ENCODE measurements at regions not wholly inside any gene's neighbourhood (a gene's known extent, or its start where the extent isn't known, plus 50 kb on each side); places are given as distances from the start of the nearest gene placed in this dataset.

DNA sequence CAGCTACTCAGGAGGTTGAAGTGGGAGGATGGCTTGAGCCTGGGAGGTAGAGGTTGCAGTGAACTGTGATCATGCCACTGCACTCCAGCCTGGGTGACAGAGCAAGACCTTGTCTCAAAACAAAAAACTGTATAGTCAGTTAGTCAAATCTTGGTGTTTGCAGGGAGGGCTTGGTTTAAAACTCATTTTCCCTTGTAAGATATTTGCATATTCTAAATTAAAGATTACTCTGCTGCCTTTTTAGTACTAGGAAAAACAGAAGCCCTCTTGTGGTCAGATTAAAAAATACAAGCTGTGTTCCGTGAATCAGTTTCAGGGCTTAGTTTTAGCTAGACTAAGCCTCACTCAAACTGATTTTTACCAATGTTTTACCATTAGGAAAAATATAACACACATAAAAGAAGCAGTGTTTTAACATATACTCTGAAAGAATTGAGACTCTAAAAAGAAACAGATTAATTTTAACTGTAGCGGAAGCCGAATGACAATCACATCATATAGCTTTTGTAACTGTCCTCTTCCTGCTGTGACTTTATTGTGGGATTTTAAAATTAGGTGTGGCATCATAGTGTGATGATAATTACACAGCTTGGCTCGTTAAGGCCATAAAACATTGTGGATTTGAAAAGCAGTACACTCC is 84.9 kb upstream of the BASP1 start:
- no CpG with 5 or more reads among the region's 4 CpGs for WGBS, 2 donors (ENCODE audit: extremely low coverage in 2 of 2, insufficient read length in 2 of 2, insufficient replicate concordance in 1 of 2)
- no peak overlapping the region for H3K4me3 ChIP-seq (ENCODE audit: low read length in 2 of 2)

DNA sequence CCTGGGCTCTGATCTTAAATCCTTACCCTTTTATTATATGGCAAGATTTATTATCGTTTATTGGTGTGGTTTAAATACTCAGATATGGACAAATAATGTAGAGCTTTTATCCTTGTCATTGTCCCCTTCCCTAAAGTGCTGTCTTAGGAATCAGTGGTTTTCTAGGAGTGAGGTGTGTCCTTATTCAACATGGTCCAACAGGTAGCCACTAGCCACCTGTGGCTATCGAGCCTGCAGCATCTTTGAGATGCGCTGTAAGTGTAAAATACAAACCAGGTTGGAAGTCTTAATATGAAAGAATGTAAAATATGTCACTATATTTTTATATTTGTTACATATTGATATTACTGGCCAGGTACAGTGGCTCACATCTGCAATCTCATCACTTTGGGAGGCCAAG is 82.4 kb upstream of the BASP1 start:
- no peaks in the 10 kb centered on the region for H3K9me3 ChIP-seq (replicated peaks in 1 of 2; ENCODE audit: control insufficient read depth in 2 of 2, insufficient read depth in 1 of 2, low read depth in 1 of 2, low read length in 2 of 2)
- H3K23ac ChIP-seq (ENCODE audit: low read depth, low read length, poor library complexity), result no peak overlapping the region
- no peak overlapping the region for H3K18ac ChIP-seq (ENCODE audit: low read length)
- H3K4me1 ChIP-seq (ENCODE audit: control insufficient read depth in 2 of 2, insufficient read depth in 1 of 2, low read depth in 1 of 2, low read length in 2 of 2), result no peaks in the 10 kb centered on the region
- H3K27ac ChIP-seq (replicated peaks; ENCODE audit: low read length), result no peak overlapping the region
- H3K4me3 ChIP-seq (ENCODE audit: low read length in 2 of 2), result no peak overlapping the region
- H3K79me1 ChIP-seq (ENCODE audit: low read depth, low read length), result no peaks in the 10 kb centered on the region
- H2BK5ac ChIP-seq (ENCODE audit: low read length), result no peak overlapping the region
- no peaks in the 10 kb centered on the region for H3K36me3 ChIP-seq (replicated peaks in 1 of 2; ENCODE audit: control insufficient read depth in 2 of 2, insufficient read depth in 2 of 2, low read length in 2 of 2)
- H2BK12ac ChIP-seq (ENCODE audit: low read length), result no peak overlapping the region
- no CpG with 5 or more reads among the region's 3 CpGs for WGBS, 2 donors (ENCODE audit: extremely low coverage in 2 of 2, insufficient read length in 2 of 2, insufficient replicate concordance in 1 of 2)
- no peak overlapping the region for H2BK120ac ChIP-seq (ENCODE audit: low read depth, low read length)
- H3K27me3 ChIP-seq (ENCODE audit: control insufficient read depth in 3 of 3, insufficient read depth in 3 of 3, low read depth in 1 of 3, low read length in 3 of 3), result no peaks in the 10 kb centered on the region
- H3K4me2 ChIP-seq (ENCODE audit: insufficient read depth, low read length, poor library complexity, severe bottlenecking), result no peak overlapping the region
- DNase-seq (ENCODE audit: low spot score), result no peak
- no peak overlapping the region for H2BK15ac ChIP-seq (ENCODE audit: low read length)
- no peak overlapping the region for H3K14ac ChIP-seq (ENCODE audit: low read length)
- no peak overlapping the region for H3K4ac ChIP-seq (ENCODE audit: low read length)
- H2AFZ ChIP-seq (ENCODE audit: low read length), result no peak overlapping the region
- no peak overlapping the region for H3K9ac ChIP-seq (ENCODE audit: low read depth, low read length, poor library complexity)
- no peak overlapping the region for H4K8ac ChIP-seq (ENCODE audit: low read depth, low read length)
- H4K91ac ChIP-seq (ENCODE audit: low read depth, low read length, poor library complexity), result no peak overlapping the region
- no peak overlapping the region for H2AK5ac ChIP-seq (ENCODE audit: low read depth, low read length)

More for the DNA sequence above, 84.9 kb upstream of the BASP1 start:
- no peaks in the 10 kb centered on the region for H3K9me3 ChIP-seq (replicated peaks in 1 of 2; ENCODE audit: control insufficient read depth in 2 of 2, insufficient read depth in 1 of 2, low read depth in 1 of 2, low read length in 2 of 2)
- no peak overlapping the region for H3K4me2 ChIP-seq (ENCODE audit: insufficient read depth, low read length, poor library complexity, severe bottlenecking)
- H3K27me3 ChIP-seq (ENCODE audit: control insufficient read depth in 3 of 3, insufficient read depth in 3 of 3, low read depth in 1 of 3, low read length in 3 of 3), result no peaks in the 10 kb centered on the region
- H2AK5ac ChIP-seq (ENCODE audit: low read depth, low read length), result no peak overlapping the region
- H3K36me3 ChIP-seq (replicated peaks in 1 of 2; ENCODE audit: control insufficient read depth in 2 of 2, insufficient read depth in 2 of 2, low read length in 2 of 2), result no peaks in the 10 kb centered on the region
- H3K9ac ChIP-seq (ENCODE audit: low read depth, low read length, poor library complexity), result no peak overlapping the region
- DNase-seq (ENCODE audit: low spot score), result no peak
- no peak overlapping the region for H3K27ac ChIP-seq (replicated peaks; ENCODE audit: low read length)
- H3K23ac ChIP-seq (ENCODE audit: low read depth, low read length, poor library complexity), result no peak overlapping the region
- H2BK12ac ChIP-seq (ENCODE audit: low read length), result no peak overlapping the region
- H3K14ac ChIP-seq (ENCODE audit: low read length), result no peak overlapping the region
- no peak overlapping the region for H4K8ac ChIP-seq (ENCODE audit: low read depth, low read length)
- H3K79me1 ChIP-seq (ENCODE audit: low read depth, low read length), result no peaks in the 10 kb centered on the region
- H3K4ac ChIP-seq (ENCODE audit: low read length), result no peak overlapping the region
- H3K4me1 ChIP-seq (ENCODE audit: control insufficient read depth in 2 of 2, insufficient read depth in 1 of 2, low read depth in 1 of 2, low read length in 2 of 2), result peaks cover 0 to 2% of the 10 kb centered on the region in 2 donors
- no peak overlapping the region for H2BK5ac ChIP-seq (ENCODE audit: low read length)
- peak overlapping the region; percentile 7 for H2AFZ ChIP-seq (ENCODE audit: low read length)
- no peak overlapping the region for H4K91ac ChIP-seq (ENCODE audit: low read depth, low read length, poor library complexity)
- no peak overlapping the region for H3K18ac ChIP-seq (ENCODE audit: low read length)
- no peak overlapping the region for H2BK15ac ChIP-seq (ENCODE audit: low read length)
- H2BK120ac ChIP-seq (ENCODE audit: low read depth, low read length), result no peak overlapping the region

DNA sequence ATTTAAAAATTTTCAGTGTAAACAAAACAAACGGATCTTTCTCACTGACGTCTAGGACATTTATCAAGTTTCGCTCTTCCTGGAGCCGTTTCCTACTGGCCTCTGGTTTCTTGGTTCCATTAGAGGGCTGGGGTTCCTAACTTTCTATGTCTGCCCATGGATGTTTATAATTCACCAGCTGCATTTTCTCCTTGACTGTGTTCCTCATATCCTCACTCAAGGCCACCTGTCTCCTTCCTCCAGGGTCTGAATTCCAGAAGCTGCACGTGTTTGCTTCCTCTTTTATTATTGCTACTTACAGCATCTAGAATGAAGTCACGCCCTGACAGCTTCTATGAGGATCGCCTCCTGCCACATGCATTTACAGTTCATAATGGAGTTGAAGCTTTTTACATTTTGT is 74.1 kb upstream of the BASP1 start:
- Histone ChIP-seq H2BK12ac (ENCODE audit: low read length) (no peak overlapping the region), H3K9ac (ENCODE audit: low read depth, low read length, poor library complexity) (no peak overlapping the region), H2AK5ac (ENCODE audit: low read depth, low read length) (no peak overlapping the region), H3K18ac (ENCODE audit: low read length) (no peak overlapping the region), H2BK120ac (ENCODE audit: low read depth, low read length) (no peak overlapping the region), H3K4me3 (ENCODE audit: low read length in 2 of 2) (no peak overlapping the region), H3K4me2 (ENCODE audit: insufficient read depth, low read length, poor library complexity, severe bottlenecking) (no peak overlapping the region), H3K79me1 (ENCODE audit: low read depth, low read length) (no peaks in the 10 kb centered on the region), H3K27me3 (ENCODE audit: control insufficient read depth in 3 of 3, insufficient read depth in 3 of 3, low read depth in 1 of 3, low read length in 3 of 3) (no peaks in the 10 kb centered on the region), H3K9me3 (replicated peaks in 1 of 2; ENCODE audit: control insufficient read depth in 2 of 2, insufficient read depth in 1 of 2, low read depth in 1 of 2, low read length in 2 of 2) (no peaks in the 10 kb centered on the region), H3K14ac (ENCODE audit: low read length) (no peak overlapping the region), H3K23ac (ENCODE audit: low read depth, low read length, poor library complexity) (no peak overlapping the region), H3K36me3 (replicated peaks in 1 of 2; ENCODE audit: control insufficient read depth in 2 of 2, insufficient read depth in 2 of 2, low read length in 2 of 2) (no peaks in the 10 kb centered on the region), H2BK5ac (ENCODE audit: low read length) (no peak overlapping the region), H4K8ac (ENCODE audit: low read depth, low read length) (no peak overlapping the region), H2AFZ (ENCODE audit: low read length) (no peak overlapping the region), H3K4me1 (ENCODE audit: control insufficient read depth in 2 of 2, insufficient read depth in 1 of 2, low read depth in 1 of 2, low read length in 2 of 2) (peaks cover 5 to 21% of the 10 kb centered on the region in 2 donors), H3K27ac (replicated peaks; ENCODE audit: low read length) (no peak overlapping the region), H3K4ac (ENCODE audit: low read length) (no peak overlapping the region), H4K91ac (ENCODE audit: low read depth, low read length, poor library complexity) (no peak overlapping the region), H2BK15ac (ENCODE audit: low read length) (no peak overlapping the region)
- DNase-seq (ENCODE audit: low spot score), result no peak
- no CpG with 5 or more reads among the region's 7 CpGs for WGBS, 2 donors (ENCODE audit: extremely low coverage in 2 of 2, insufficient read length in 2 of 2, insufficient replicate concordance in 1 of 2)

DNA sequence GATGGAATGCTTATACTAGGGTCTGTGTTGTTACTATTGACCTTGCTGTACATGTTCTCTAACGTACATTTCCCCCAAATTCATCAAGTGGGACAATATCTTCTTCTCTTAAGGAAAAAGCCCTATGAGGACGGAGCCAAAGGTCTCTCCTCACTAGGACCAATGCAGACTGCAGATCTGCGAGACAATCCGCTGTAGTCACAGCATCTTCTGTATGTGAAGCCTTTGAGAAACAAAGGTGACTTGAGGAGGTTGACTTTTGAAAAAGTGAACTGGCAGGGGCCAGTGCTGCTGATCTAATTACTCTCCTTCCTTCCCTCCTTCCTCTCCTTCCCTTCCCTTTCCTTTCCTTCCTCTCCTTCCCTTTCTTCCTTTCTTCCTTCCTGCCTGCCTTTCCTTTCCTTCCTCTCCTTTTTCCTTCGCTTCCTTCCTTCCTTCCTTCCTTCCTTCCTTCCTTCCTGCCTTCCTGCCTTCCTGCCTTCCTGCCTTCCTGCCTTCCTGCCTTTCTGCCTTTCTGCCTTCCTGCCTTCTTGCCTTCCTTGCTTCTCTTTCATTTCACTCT is 71.1 kb upstream of the BASP1 start:
- Histone ChIP-seq H2BK120ac (ENCODE audit: low read depth, low read length) (no peak overlapping the region), H3K27ac (replicated peaks; ENCODE audit: low read length) (no peak overlapping the region), H3K4me3 (ENCODE audit: low read length in 2 of 2) (no peak overlapping the region), H2BK12ac (ENCODE audit: low read length) (no peak overlapping the region), H3K79me1 (ENCODE audit: low read depth, low read length) (no peaks in the 10 kb centered on the region), H3K4me2 (ENCODE audit: insufficient read depth, low read length, poor library complexity, severe bottlenecking) (no peak overlapping the region), H2BK5ac (ENCODE audit: low read length) (no peak overlapping the region), H3K4ac (ENCODE audit: low read length) (no peak overlapping the region), H2BK15ac (ENCODE audit: low read length) (no peak overlapping the region), H3K9me3 (replicated peaks in 1 of 2; ENCODE audit: control insufficient read depth in 2 of 2, insufficient read depth in 1 of 2, low read depth in 1 of 2, low read length in 2 of 2) (no peaks in the 10 kb centered on the region), H3K4me1 (ENCODE audit: control insufficient read depth in 2 of 2, insufficient read depth in 1 of 2, low read depth in 1 of 2, low read length in 2 of 2) (peaks cover 5 to 22% of the 10 kb centered on the region in 2 donors), H4K8ac (ENCODE audit: low read depth, low read length) (no peak overlapping the region), H3K36me3 (replicated peaks in 1 of 2; ENCODE audit: control insufficient read depth in 2 of 2, insufficient read depth in 2 of 2, low read length in 2 of 2) (no peaks in the 10 kb centered on the region), H3K23ac (ENCODE audit: low read depth, low read length, poor library complexity) (no peak overlapping the region), H3K9ac (ENCODE audit: low read depth, low read length, poor library complexity) (no peak overlapping the region), H2AFZ (ENCODE audit: low read length) (no peak overlapping the region), H3K14ac (ENCODE audit: low read length) (no peak overlapping the region), H4K91ac (ENCODE audit: low read depth, low read length, poor library complexity) (no peak overlapping the region), H3K18ac (ENCODE audit: low read length) (no peak overlapping the region), H2AK5ac (ENCODE audit: low read depth, low read length) (no peak overlapping the region), H3K27me3 (ENCODE audit: control insufficient read depth in 3 of 3, insufficient read depth in 3 of 3, low read depth in 1 of 3, low read length in 3 of 3) (no peaks in the 10 kb centered on the region)
- DNase-seq (ENCODE audit: low spot score), result no peak
- no CpG with 5 or more reads among the region's 5 CpGs for WGBS, 2 donors (ENCODE audit: extremely low coverage in 2 of 2, insufficient read length in 2 of 2, insufficient replicate concordance in 1 of 2)

Data from neuronal stem cell (in vitro differentiated cells).